Large intestine (tissue), 3 donors: ENCODE measurements at regions not wholly inside any gene's neighbourhood (a gene's known extent, or its start where the extent isn't known, plus 50 kb on each side); places are given as distances from the start of the nearest gene placed in this dataset.

Source experiments
- DNase-seq, 2 donors: peaks; one replicate each; pipeline versions ENCODE4 v3.0.0 to v3.0.0-alpha.2; 2013
- H3K27ac ChIP-seq: one replicate; pipeline ENCODE4 v1.5.1; 2013; ENCODE audit warnings: low read length
- H3K27me3 ChIP-seq: 2 replicates; pipeline ENCODE4 v1.6.1; 2013; ENCODE audit warnings: low read length; ENCODE audit not compliant: control insufficient read depth, insufficient read depth
- H3K36me3 ChIP-seq: 2 replicates; pipeline ENCODE4 v1.6.1; 2013; ENCODE audit warnings: low read length; ENCODE audit not compliant: control insufficient read depth, insufficient read depth
- H3K4me1 ChIP-seq: one replicate; pipeline ENCODE4 v1.6.1; 2013; ENCODE audit warnings: low read length; ENCODE audit not compliant: control insufficient read depth, insufficient read depth
- H3K4me3 ChIP-seq: one replicate; pipeline ENCODE4 v1.5.1; 2013; ENCODE audit warnings: low read length
- H3K9me3 ChIP-seq: one replicate; pipeline ENCODE4 v1.6.1; 2013; ENCODE audit warnings: mild to moderate bottlenecking, low read depth, low read length, moderate library complexity; ENCODE audit not compliant: control insufficient read depth
- WGBS: methylation state at CpG from one replicate; pipeline ENCODE4 v1.1.5; 2013; ENCODE audit warnings: low lambda C conversion rate; ENCODE audit not compliant: insufficient coverage; 5-methylcytosine and 5-hydroxymethylcytosine counted together

DNA sequence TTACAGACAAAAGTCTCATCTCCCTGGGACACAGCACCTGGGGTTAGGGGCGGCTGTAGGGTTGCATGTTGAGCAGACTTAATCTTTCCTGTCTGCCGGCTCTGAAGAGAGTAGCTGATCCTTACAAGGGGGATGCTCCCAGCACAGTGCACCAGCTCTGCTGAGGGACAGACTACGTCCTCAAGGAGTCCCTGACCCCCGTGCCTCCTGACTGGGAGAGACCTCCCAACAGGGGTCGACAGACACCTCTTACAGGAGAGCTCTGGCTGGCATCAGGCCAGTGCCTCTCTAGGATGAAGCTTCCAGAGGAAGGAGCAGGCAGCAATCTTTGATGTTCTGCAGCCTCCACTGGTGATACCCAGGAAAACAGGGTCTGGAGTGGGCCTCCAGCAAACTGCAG lies 506.0 kb upstream of the FMR1 start:
- no peak for DNase-seq
- Histone ChIP-seq H3K9me3 (no peaks in the 10 kb centered on the region), H3K4me3 (no peak overlapping the region), H3K27me3 (no peaks in the 10 kb centered on the region), H3K27ac (no peak overlapping the region), H3K36me3 (no peaks in the 10 kb centered on the region), H3K4me1 (no peaks in the 10 kb centered on the region)
- no CpG with 5 or more reads among the region's 5 CpGs for WGBS

DNA sequence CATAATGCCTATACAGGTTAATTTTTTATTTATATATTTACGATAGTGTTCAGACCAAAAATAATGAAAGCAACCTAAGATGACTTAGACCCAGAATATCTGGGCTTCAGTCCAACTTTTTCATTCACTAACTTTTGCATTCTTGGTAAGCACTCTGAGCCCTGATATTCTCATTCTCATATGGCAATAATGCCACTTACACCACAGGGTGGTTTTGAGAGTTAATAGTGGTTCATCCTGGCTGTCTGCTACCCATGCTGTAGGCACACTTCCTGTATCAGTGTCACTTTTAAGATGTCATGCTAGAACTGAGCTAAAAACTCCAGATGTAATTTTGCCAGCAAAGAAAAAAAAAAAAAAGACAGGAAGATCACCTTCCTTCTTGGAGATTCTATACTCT lies 508.7 kb upstream of the FMR1 start:
- Histone ChIP-seq H3K27me3 (no peaks in the 10 kb centered on the region), H3K4me1 (no peaks in the 10 kb centered on the region), H3K27ac (no peak overlapping the region), H3K36me3 (no peaks in the 10 kb centered on the region), H3K4me3 (no peak overlapping the region), H3K9me3 (no peaks in the 10 kb centered on the region)
- WGBS: no CpG with 5 or more reads among the region's 1 CpG
- DNase-seq: no peak

DNA sequence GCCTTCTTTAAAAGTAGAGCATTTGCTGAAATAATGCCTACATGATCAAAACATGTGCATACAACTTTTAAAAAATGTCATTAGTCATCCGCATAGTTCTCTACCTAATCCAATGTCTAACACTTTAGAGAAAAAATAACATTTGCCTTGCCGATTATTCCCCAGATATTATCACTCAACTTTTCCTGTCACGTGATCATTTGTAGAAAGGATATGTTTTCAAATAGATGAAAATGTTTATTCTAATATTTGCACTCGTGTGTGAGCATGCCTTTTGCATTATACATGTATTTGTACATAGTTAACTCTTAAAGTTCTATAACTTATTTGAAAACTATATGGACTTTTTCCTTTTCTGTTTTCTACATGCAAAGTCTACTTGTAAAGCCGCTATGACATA lies 533.0 kb upstream of the FMR1 start:
- H3K9me3 ChIP-seq: no peaks in the 10 kb centered on the region
- DNase-seq: no peak
- no peaks in the 10 kb centered on the region for H3K36me3 ChIP-seq
- H3K27ac ChIP-seq: no peak overlapping the region
- H3K4me3 ChIP-seq: no peak overlapping the region
- H3K27me3 ChIP-seq: no peaks in the 10 kb centered on the region
- H3K4me1 ChIP-seq: peaks cover 2% of the 10 kb centered on the region
- WGBS: 71% methylated on average over 1 of the region's 5 CpGs

DNA sequence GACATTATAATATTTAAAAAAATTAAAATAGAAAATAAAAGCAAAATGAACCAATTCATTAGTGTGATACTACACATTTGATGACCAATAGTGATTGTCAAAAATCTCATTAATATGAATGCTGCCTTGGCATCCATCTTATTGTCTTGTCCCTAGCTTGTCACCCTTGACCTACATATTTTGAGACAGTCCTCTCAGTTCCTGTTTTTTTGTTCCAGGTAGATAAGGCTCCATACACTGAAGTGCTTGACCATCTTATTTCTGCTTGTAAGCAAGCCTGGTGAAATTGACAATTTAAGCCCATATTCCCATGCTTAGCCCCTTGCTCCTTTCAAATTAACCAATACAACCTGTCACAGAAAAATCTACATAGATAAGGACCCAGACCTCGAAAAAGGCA lies 534.0 kb upstream of the FMR1 start:
- Histone ChIP-seq H3K4me3 (no peak overlapping the region), H3K36me3 (no peaks in the 10 kb centered on the region), H3K27me3 (no peaks in the 10 kb centered on the region), H3K4me1 (peaks cover 2% of the 10 kb centered on the region), H3K27ac (no peak overlapping the region), H3K9me3 (no peaks in the 10 kb centered on the region)
- DNase-seq: no peak
- no CpG with 5 or more reads among the region's 1 CpG for WGBS

DNA sequence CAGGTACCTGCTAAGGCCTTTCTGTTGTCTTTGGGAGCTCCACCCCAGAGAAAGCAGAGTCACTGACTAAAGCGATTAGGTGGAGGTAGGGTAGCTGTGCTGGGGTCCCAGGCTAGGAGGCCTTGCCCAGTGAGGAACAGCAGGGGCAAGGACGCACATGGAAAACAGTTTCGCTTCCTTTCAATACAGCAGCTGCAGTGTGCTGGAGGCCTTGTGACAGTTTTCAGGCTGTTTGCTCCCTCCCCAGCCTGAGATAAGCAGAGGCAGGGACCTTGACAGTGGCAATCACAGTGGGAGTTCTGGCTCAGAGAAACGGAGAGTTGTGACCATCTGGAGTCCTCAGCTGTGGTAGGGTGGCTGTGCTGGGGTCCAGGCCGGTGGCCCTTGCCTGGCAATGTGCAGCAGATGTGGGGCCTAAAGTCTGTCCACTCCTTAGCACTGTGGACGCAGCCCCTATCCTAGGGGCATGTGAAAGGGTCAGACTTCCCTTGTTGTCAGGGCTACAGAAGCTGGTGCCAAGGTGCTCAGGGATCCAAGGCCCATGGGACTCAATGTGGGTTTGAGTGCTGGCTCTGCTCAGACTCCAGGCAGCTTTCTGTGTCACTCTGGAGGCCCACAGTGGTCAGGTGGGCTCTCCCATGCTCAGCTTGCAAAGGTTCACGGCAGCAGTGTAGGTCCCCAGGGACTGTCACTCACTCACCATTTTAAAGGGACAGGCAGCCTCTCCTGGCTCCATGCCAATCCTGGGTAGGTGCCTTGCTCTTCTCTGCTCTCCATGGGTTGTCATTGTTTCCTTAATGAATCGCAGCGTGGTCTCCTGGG lies 534.9 kb upstream of the FMR1 start:
- Histone ChIP-seq H3K4me3 (no peak overlapping the region), H3K27ac (no peak overlapping the region), H3K27me3 (no peaks in the 10 kb centered on the region), H3K4me1 (peaks cover 2% of the 10 kb centered on the region), H3K9me3 (no peaks in the 10 kb centered on the region), H3K36me3 (no peaks in the 10 kb centered on the region)
- no CpG with 5 or more reads among the region's 9 CpGs for WGBS
- DNase-seq: peak; percentile 4 to 28

DNA sequence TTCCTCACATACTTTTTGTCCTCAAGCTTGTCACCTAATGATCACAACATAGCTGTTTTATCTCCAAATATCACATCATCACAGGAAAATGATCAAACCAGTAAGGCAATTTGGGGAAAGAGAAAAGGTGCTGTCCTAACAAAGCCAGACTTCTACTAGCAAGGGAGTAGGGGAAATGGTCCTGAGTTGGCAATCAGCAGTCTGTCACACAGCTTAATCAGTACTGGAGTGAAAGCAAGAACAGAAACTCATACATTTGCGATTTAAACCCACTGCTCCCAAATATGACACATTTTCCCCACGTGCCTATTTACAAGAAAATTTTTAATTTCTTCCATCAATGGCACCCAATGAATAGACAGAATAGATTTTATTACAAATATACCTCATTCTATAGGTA lies 546.8 kb upstream of the FMR1 start:
- H3K4me1 ChIP-seq: no peaks in the 10 kb centered on the region
- H3K27ac ChIP-seq: no peak overlapping the region
- WGBS: no CpG with 5 or more reads among the region's 2 CpGs
- DNase-seq: no peak
- H3K4me3 ChIP-seq: no peak overlapping the region
- no peaks in the 10 kb centered on the region for H3K27me3 ChIP-seq
- H3K36me3 ChIP-seq: no peaks in the 10 kb centered on the region
- no peaks in the 10 kb centered on the region for H3K9me3 ChIP-seq

DNA sequence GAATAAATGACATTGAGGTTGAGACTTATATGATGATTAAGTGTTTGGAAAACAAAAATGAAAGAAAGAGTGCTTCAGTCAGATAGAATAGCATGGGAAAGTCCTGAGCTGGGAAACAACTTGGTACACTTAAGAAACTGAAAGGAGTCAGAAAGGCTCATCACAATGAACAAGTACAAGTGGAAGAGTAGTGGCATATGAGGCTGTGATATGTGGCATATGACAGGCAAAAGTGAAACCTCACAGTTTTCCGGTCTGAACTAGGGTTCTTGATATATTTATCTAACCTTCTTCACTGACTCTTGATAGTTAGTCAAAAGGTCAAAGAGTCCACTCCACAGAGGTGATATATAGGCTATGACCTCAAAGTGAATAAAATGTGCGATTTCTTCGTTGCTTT lies 537.1 kb upstream of the CXorf51A start:
- H3K27ac ChIP-seq: no peak overlapping the region
- no peaks in the 10 kb centered on the region for H3K9me3 ChIP-seq
- no peaks in the 10 kb centered on the region for H3K27me3 ChIP-seq
- no peak overlapping the region for H3K4me3 ChIP-seq
- no peaks in the 10 kb centered on the region for H3K4me1 ChIP-seq
- H3K36me3 ChIP-seq: no peaks in the 10 kb centered on the region
- WGBS: no CpG with 5 or more reads among the region's 3 CpGs
- no peak for DNase-seq

DNA sequence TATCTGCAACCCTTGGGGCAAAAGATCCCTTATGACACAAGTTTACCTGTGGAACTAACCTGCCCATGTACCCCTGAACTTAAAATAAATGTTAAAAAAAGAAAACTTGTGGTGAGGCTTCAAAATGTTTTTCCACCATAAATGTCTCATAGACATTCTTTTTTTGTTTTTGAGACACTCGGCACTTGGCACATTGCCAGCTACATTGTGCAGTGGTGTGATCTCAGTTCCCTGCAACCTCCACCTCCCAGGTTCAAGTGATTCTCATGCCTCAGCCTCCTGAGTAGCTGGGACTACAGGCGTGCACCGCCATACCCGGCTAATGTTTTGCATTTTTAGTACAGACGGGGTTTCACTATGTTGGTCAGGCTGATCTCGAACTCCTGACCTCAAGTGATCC lies 528.9 kb upstream of the CXorf51A start:
- H3K9me3 ChIP-seq: no peaks in the 10 kb centered on the region
- no peak overlapping the region for H3K4me3 ChIP-seq
- no peak overlapping the region for H3K27ac ChIP-seq
- DNase-seq: no peak
- no CpG with 5 or more reads among the region's 6 CpGs for WGBS
- no peaks in the 10 kb centered on the region for H3K4me1 ChIP-seq
- no peaks in the 10 kb centered on the region for H3K27me3 ChIP-seq
- no peaks in the 10 kb centered on the region for H3K36me3 ChIP-seq

DNA sequence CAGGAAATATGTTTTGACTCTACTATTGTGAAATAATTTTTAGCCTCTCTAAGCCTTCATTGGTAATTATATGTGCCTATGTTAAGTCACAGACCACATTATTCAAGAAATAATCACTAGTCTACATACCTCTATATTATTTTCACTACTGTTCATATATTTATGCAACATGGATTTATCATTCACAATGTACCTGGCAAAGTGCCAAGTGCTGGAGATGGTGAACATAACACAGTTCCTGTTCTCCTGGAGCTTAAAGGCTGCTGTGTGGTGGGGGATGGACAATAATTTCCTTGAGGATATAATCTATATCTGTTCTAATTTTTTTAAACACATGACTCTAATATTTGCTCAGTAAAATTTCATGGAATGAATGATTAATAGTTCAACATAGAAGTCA lies 527.7 kb upstream of the CXorf51A start:
- Histone ChIP-seq H3K9me3 (no peaks in the 10 kb centered on the region), H3K36me3 (no peaks in the 10 kb centered on the region), H3K4me3 (no peak overlapping the region), H3K27me3 (no peaks in the 10 kb centered on the region), H3K4me1 (no peaks in the 10 kb centered on the region), H3K27ac (no peak overlapping the region)
- no peak for DNase-seq

DNA sequence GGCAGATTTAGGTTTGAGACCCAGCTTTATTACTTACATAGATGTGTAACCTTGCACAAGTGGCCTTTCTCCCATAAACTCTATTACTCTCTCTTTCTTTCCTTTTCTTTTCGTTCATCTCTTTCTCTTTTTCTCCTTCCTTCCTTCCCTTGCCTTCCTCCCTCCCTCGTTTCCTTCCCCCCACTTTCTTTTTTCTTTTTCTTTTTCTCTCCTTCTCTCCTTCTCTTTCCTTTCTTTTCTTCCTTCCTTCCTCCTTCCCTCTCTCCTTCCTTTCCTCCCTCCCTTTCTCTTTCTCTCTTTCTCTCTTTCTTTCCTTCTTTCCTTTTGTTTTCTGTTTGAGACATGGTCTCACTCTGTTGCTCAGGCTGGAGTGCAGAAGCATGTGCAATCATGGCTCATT lies 526.4 kb upstream of the CXorf51A start:
- Histone ChIP-seq H3K9me3 (no peaks in the 10 kb centered on the region), H3K36me3 (no peaks in the 10 kb centered on the region), H3K27ac (no peak overlapping the region), H3K27me3 (no peaks in the 10 kb centered on the region), H3K4me3 (no peak overlapping the region), H3K4me1 (no peaks in the 10 kb centered on the region)
- WGBS: 80% methylated on average over 2 of the region's 2 CpGs
- no peak for DNase-seq

DNA sequence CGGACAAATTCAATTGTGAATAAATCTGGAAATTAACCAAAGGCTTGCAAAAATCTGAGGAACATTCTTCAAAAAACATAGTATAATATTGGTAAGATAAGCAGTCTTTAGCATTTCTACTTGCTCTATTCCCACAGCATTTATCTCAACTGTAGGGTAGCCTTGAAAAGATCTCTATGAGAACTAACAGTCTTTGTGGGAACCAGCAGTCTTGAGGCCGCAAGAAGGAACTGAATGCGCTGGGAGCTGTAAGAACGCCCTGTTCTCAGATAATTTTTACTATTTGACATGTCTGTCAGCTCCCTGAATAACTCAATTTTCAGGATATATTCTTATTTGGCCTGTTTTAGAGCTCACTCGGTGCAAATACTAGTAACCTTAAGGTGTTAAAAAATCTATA lies 519.3 kb upstream of the CXorf51A start:
- Histone ChIP-seq H3K27me3 (no peaks in the 10 kb centered on the region), H3K4me3 (no peak overlapping the region), H3K27ac (no peak overlapping the region), H3K4me1 (no peaks in the 10 kb centered on the region), H3K9me3 (no peaks in the 10 kb centered on the region), H3K36me3 (no peaks in the 10 kb centered on the region)
- DNase-seq: no peak
- WGBS: no CpG with 5 or more reads among the region's 5 CpGs
